Psoas muscle (tissue), 7 donors: ENCODE measurements at regions not wholly inside any gene's neighbourhood (a gene's known extent, or its start where the extent isn't known, plus 50 kb on each side); places are given as distances from the start of the nearest gene placed in this dataset.

ENCODE experiments used
- ATAC-seq, 4 donors: fragments of 200-7000 bp; cut with Tn5 transposase; one replicate each; pipeline ENCODE4 v1.9.1; 2020; ENCODE audit warnings: moderate library complexity in 3 of 4, mild to moderate bottlenecking in 2 of 4
- DNase-seq, 2 donors: peaks; one replicate each; pipeline ENCODE4 v3.0.0-alpha.2; 2020
- H3K27ac ChIP-seq: fragments of 200-600 bp; one replicate; pipeline ENCODE4 v1.8.0; 2022
- H3K27me3 ChIP-seq, 3 donors: fragments of 200-600 bp in 1 of 3; one replicate each; pipeline versions ENCODE4 v1.6.1 to v1.8.0; 2013 to 2022; ENCODE audit warnings: low read length in 2 of 3, mild to moderate bottlenecking in 2 of 3, moderate library complexity in 1 of 3; ENCODE audit not compliant: insufficient read depth in 3 of 3
- H3K36me3 ChIP-seq, 2 donors: fragments of 200-600 bp in 1 of 2; one replicate each; pipeline versions ENCODE4 v1.6.1 to v1.8.0; 2013 to 2022; ENCODE audit warnings: low read depth in 1 of 2, mild to moderate bottlenecking in 1 of 2, moderate library complexity in 1 of 2; ENCODE audit not compliant: insufficient read depth in 1 of 2
- H3K4me1 ChIP-seq: fragments of 200-600 bp; one replicate; pipeline ENCODE4 v1.8.0; 2022
- H3K4me3 ChIP-seq: fragments of 200-600 bp; one replicate; pipeline ENCODE4 v1.8.0; 2022; ENCODE audit warnings: mild to moderate bottlenecking
- H3K9me3 ChIP-seq: fragments of 200-600 bp; one replicate; pipeline ENCODE4 v1.8.0; 2022
- CTCF ChIP-seq: fragments of 200-600 bp; IDR thresholded peaks from one replicate; pipeline ENCODE4 v1.8.0; 2022; ENCODE audit warnings: antibody characterized with exemption
- WGBS, 3 donors: extraction: QIAGEN DNeasy Blood & Tissue Kit; methylation state at CpG; one replicate each; pipeline versions ENCODE4 v1.1.6 to v1.1.7; 2013; 5-methylcytosine and 5-hydroxymethylcytosine counted together
- intact Hi-C, 2 donors: fragments of 100-400 bp; cut with DNase I; formaldehyde crosslinking; loops; one replicate each; pipeline versions ENCODE4 v1.11.0 to v1.14.2; 2022
- donor health status: healthy with polysubstance abuse.
- donor health status: DM: no; HTN: no; CAD: no; lungs with moderate emphysema.
- donor health status: Bipolar disorder and iron deficiency.
- donor health status: healthy.
- donor health status: DM: yes; HTN: yes; CAD: no.
- donor health status: DM: no; HTN: no; CAD: no.
- donor health status: DM: yes; HTN: yes; CAD: no.

DNA sequence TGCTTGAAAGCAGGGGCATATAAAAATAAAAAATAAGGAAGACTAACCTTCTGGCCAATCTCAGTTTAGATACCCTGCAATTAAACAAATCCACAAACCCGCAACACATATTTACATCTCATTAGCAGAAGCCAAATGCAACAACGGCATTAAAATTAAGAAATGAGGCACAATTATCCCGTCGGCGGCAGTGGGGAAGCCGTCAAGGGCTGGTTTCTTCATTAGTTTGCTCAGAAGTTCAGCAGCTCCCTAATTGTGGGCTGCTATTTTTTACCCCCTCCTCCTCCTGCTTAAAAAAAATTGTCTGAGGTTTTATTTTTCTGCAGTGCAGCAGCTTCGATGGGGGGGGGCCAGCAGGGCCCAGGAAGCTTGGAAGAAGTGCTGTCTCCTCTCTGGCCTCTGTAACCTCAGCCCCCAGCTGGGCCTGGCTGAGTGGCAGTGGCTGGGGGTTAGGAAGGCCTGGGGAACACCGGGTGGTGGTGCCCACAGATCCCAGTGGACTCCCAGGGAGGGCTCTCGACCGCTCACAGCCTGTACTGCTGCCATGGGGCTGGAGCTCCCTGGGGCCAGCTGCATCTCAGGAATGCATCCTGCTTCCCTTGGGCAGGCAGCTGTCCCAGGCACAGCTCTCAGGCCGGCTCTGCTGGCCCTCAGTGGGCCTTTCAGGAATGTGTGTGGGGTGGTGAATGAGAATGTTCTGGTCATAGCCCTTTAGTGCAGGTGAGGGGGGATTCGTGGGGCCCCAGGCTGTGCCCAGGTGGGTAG is 148.7 kb upstream of the B3GAT1 start:
- no peak overlapping the region for H3K4me3 ChIP-seq
- no peaks in the 10 kb centered on the region for H3K4me1 ChIP-seq
- no peak overlapping the region for H3K27ac ChIP-seq
- no peaks in the 10 kb centered on the region for H3K9me3 ChIP-seq
- intact Hi-C loops = no loop called here
- H3K27me3 ChIP-seq = no peaks in the 10 kb centered on the region
- no peak for ATAC-seq
- WGBS, 3 donors = 49 to 51% (median 49%) methylated on average over 12 of the region's 12 CpGs
- TF ChIP-seq CTCF = no peak
- no peaks in the 10 kb centered on the region for H3K36me3 ChIP-seq
- DNase-seq = no peak

GRCh38 chr11:134560066-134560465 is 148.0 kb upstream of the B3GAT1 start:
- 48 to 56% (median 56%) methylated on average over 6 of the region's 6 CpGs for WGBS, 3 donors
- Histone ChIP-seq H3K27ac (no peak overlapping the region), H3K9me3 (no peaks in the 10 kb centered on the region), H3K27me3 (no peaks in the 10 kb centered on the region), H3K36me3 (no peaks in the 10 kb centered on the region), H3K4me3 (no peak overlapping the region), H3K4me1 (no peaks in the 10 kb centered on the region)
- ATAC-seq (no peak), DNase-seq (no peak)
- no peak for TF ChIP-seq CTCF
- intact Hi-C loops = no loop called here

DNA sequence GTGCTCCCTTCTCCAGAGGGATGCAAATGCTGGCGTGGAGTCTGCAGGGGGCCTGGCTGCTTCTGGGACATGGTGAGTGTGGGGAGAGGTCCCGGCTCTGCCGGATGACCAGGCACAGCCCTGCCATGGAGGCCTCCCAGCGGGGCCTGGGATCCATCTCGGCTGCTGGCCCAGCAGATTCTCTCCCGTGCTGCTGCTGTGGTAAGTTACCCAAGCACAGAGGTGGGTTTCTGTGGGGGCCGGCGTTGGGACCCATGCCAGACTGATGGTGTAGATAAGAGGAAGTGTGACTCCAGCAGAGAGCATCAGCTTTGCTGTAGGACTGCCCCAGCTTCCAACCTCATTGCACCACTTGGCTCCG is 147.5 kb upstream of the B3GAT1 start:
- no peaks in the 10 kb centered on the region for H3K9me3 ChIP-seq
- no peaks in the 10 kb centered on the region for H3K4me1 ChIP-seq
- no peak for TF ChIP-seq CTCF
- H3K36me3 ChIP-seq = no peaks in the 10 kb centered on the region
- intact Hi-C loops = loop anchor here in 1 of 2 donors (5.0 kb wide), 1 partner anchor 52 kb away; no protein-coding TSS in a partner anchor
- no peak overlapping the region for H3K27ac ChIP-seq
- WGBS, 3 donors = 64 to 71% (median 65%) methylated on average over 9 of the region's 9 CpGs
- H3K27me3 ChIP-seq = no peaks in the 10 kb centered on the region
- no peak overlapping the region for H3K4me3 ChIP-seq
- no peak for ATAC-seq
- no peak for DNase-seq

DNA sequence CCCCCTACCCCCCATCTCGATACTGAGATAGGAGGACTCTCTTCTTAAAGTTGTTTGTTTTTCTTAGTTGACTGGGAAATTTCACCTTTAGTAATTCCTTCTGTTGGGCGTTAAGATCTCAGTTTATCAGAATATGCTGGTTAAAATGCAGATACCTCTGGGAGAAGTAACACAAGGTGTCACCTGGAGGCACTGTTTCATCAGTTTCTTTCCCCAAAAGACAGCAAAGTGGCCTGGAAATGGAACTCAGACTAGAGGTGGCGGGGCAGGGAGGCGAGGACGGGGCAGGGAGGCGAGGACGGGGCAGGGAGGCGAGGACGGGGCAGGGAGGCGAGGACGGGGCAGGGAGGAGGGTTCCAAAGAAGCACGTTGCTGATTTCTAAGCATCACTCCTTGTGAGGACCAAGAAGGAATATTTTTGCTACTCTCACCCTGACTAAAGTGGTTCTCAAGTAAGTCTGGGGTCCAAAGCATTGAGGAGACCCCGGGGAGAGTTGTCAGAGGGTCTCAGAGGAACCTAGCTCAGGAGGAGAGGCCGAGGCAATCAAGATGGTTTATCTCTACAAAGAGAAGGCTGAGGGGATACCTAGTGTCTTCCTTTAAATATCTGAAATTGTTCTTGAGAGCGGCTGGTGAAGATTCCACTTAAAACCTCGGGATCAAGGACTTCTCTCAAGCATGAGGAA is 147.0 kb upstream of the B3GAT1 start:
- ATAC-seq (no peak), DNase-seq (no peak)
- no peaks in the 10 kb centered on the region for H3K27me3 ChIP-seq
- 81% methylated on average over 16 of the region's 16 CpGs for WGBS, 3 donors
- no peak for TF ChIP-seq CTCF
- no peaks in the 10 kb centered on the region for H3K36me3 ChIP-seq
- H3K4me1 ChIP-seq = no peaks in the 10 kb centered on the region
- H3K27ac ChIP-seq = no peak overlapping the region
- no peak overlapping the region for H3K4me3 ChIP-seq
- intact Hi-C loops = loop anchor here in 1 of 2 donors (5.0 kb wide), 1 partner anchor 52 kb away; no protein-coding TSS in a partner anchor
- no peaks in the 10 kb centered on the region for H3K9me3 ChIP-seq
